K562 (cell line): ENCODE measurements at regions not wholly inside any gene's neighbourhood (a gene's known extent, or its start where the extent isn't known, plus 50 kb on each side); places are given as distances from the start of the nearest gene placed in this dataset.

Experiments used
- ATAC-seq: fragments of 200-7000 bp; cut with Tn5 transposase; 3 replicates; pipeline ENCODE4 v1.9.1; 2020; ENCODE audit warnings: moderate library complexity
- BruUV-seq: library from RNA; stranded (reverse); fragments of 400-500 nt; replicated peaks from 2 replicates; lab custom pipeline; 2021; lab: Mats Ljungman, UMichigan
- CTCF ChIA-PET: fragments of 300-600 bp; formaldehyde crosslinking; extraction: SDS; loops from one replicate; lab custom pipeline; 2021; ENCODE audit warnings: low intra/inter-chr PET ratio; lab: Yijun Ruan, JAX
- POLR2A ChIA-PET: fragments of 300-600, 350-650 bp; sonication (Branson Sonifier 250); formaldehyde crosslinking; extraction: SDS; loops from one replicate; lab custom pipeline; 2021; ENCODE audit warnings: antibody characterized with exemption, inconsistent platforms; lab: Yijun Ruan, JAX
- DNase-seq, 4 experiments: peaks; one replicate each; pipeline versions ENCODE4 v3.0.0 to v3.0.0-alpha.2; 2011 to 2018; ENCODE audit warnings: low spot score in 3 of 4, mixed read lengths in 3 of 4; ENCODE audit errors: extremely low read depth in 1 of 4
- FAIRE-seq: peaks from 2 replicates; lab custom pipeline; 2011; peaks lifted over from hg19 to GRCh38; lab: Jason Lieb, UNC
- H2AFZ ChIP-seq: 2 replicates; pipeline ENCODE4 v1.6.0; 2011; ENCODE audit warnings: low read depth, low read length, control low read depth, inconsistent platforms
- H3K27ac ChIP-seq: fragments of 200-600 bp; 3 replicates; pipeline ENCODE4 v1.8.0; 2011; ENCODE audit warnings: low read depth, mild to moderate bottlenecking, control low read depth, inconsistent platforms, low read length, moderate library complexity, mixed read lengths; ENCODE audit errors: extremely low read depth
- H3K27me3 ChIP-seq, 2 experiments: fragments of 300-600 bp in 1 of 2; 2 replicates in 1 of 2; 3 replicates in 1 of 2; pipeline versions ENCODE4 v1.6.0 to v1.8.0; 2011; ENCODE audit warnings: inconsistent platforms in 2 of 2, low read length in 2 of 2, mild to moderate bottlenecking in 1 of 2, mixed read lengths in 1 of 2, moderate library complexity in 1 of 2; ENCODE audit not compliant: control insufficient read depth in 2 of 2, insufficient read depth in 2 of 2
- H3K36me3 ChIP-seq: fragments of 300-600 bp; 3 replicates; pipeline ENCODE4 v1.8.0; 2011; ENCODE audit warnings: mild to moderate bottlenecking, low read length, inconsistent platforms; ENCODE audit not compliant: control insufficient read depth, insufficient read depth
- H3K4me1 ChIP-seq, 2 experiments: fragments of 200-600 bp in 1 of 2; replicated peaks in 1 of 2; 2 replicates in 1 of 2; 3 replicates in 1 of 2; pipeline versions ENCODE4 v1.5.1 to v1.8.0; 2011; ENCODE audit warnings: inconsistent platforms in 2 of 2, low read length in 2 of 2, mild to moderate bottlenecking in 1 of 2, mixed read lengths in 1 of 2, moderate library complexity in 1 of 2; ENCODE audit not compliant: control insufficient read depth in 2 of 2, insufficient read depth in 2 of 2
- H3K4me2 ChIP-seq: 2 replicates; pipeline ENCODE4 v1.6.1; 2011; ENCODE audit warnings: low read length, control low read depth, inconsistent platforms, mixed read lengths; ENCODE audit not compliant: insufficient read depth
- H3K4me3 ChIP-seq: fragments of 200-600 bp; sonication (generic), shearing (Covaris generic); 2 replicates; pipeline ENCODE4 v1.5.1; 2016; ENCODE audit warnings: control low read depth, inconsistent platforms
- H3K79me2 ChIP-seq: fragments of 200-600 bp; 3 replicates; pipeline ENCODE4 v1.8.0; 2011; ENCODE audit warnings: low read length, inconsistent platforms; ENCODE audit not compliant: control insufficient read depth, insufficient read depth
- H3K9ac ChIP-seq, 2 experiments: 2 replicates each; pipeline versions ENCODE4 v1.6.0 to v1.6.1; 2011; ENCODE audit warnings: low read depth in 2 of 2, low read length in 2 of 2, control low read depth in 1 of 2, inconsistent platforms in 1 of 2, mild to moderate bottlenecking in 1 of 2, mixed read lengths in 1 of 2; ENCODE audit not compliant: insufficient read depth in 1 of 2
- H3K9me1 ChIP-seq: one replicate; pipeline ENCODE4 v1.6.0; 2011; ENCODE audit warnings: inconsistent platforms, mild to moderate bottlenecking, low read length, moderate library complexity; ENCODE audit not compliant: control insufficient read depth, insufficient read depth
- H3K9me3 ChIP-seq: replicated peaks from 2 replicates; pipeline ENCODE4 v1.5.1; 2011; ENCODE audit warnings: low read depth, low read length, inconsistent platforms; ENCODE audit not compliant: control insufficient read depth, insufficient read depth
- H4K20me1 ChIP-seq: replicated peaks from 2 replicates; pipeline ENCODE4 v1.6.1; 2011; ENCODE audit warnings: low read length, inconsistent platforms, mixed read lengths; ENCODE audit not compliant: control insufficient read depth, insufficient read depth
- CEBPZ ChIP-seq: fragments of 150-350 bp; IDR thresholded peaks from 2 replicates; pipeline ENCODE4 v1.6.1; 2014; ENCODE audit warnings: low read depth, mild to moderate bottlenecking, low read length, borderline replicate concordance
- EZH2 ChIP-seq: IDR thresholded peaks from 2 replicates; pipeline ENCODE4 v1.6.1; 2012; ENCODE audit warnings: low read depth, mild to moderate bottlenecking, inconsistent platforms, low read length, borderline replicate concordance
- FOXJ3 ChIP-seq: sonication (generic); formaldehyde crosslinking; IDR thresholded peaks from 2 replicates; pipeline ENCODE4 v1.4.0; 2020; ENCODE audit warnings: mild to moderate bottlenecking, missing genetic modification reagents
- FOXM1 ChIP-seq, 2 experiments: fragments of 450-650 bp in 1 of 2; sonication (generic) in 1 of 2; formaldehyde crosslinking in 1 of 2; IDR thresholded peaks; 2 replicates each; pipeline versions ENCODE4 v1.6.1 to v1.9.0; 2017 to 2022; ENCODE audit warnings: low read depth in 2 of 2, mild to moderate bottlenecking in 2 of 2, missing genetic modification reagents in 1 of 2, moderate library complexity in 1 of 2
- HDAC6 ChIP-seq: IDR thresholded peaks from 2 replicates; pipeline ENCODE4 v1.6.1; 2012; ENCODE audit warnings: low read depth, mild to moderate bottlenecking, control low read depth, inconsistent platforms, low read length, moderate library complexity
- KLF10 ChIP-seq: fragments of 250-450 bp; sonication (Bioruptor Pico); IDR thresholded peaks from 2 replicates; pipeline ENCODE4 v1.6.1; 2021; ENCODE audit warnings: matching md5 sums
- NR4A1 ChIP-seq, 2 experiments: fragments of 250-450 bp in 1 of 2; fragments of 450-650 bp in 1 of 2; sonication (Bioruptor Pico) in 1 of 2; IDR thresholded peaks; 2 replicates each; pipeline versions ENCODE4 v1.4.0 to v1.6.1; 2016 to 2020; ENCODE audit warnings: mild to moderate bottlenecking in 2 of 2, missing compliant biosample characterization in 1 of 2, missing genetic modification characterization in 1 of 2, moderate library complexity in 1 of 2
- PRMT5 ChIP-seq: sonication (generic); formaldehyde crosslinking; IDR thresholded peaks from 2 replicates; pipeline ENCODE4 v1.5.0; 2020; ENCODE audit warnings: missing genetic modification reagents
- SP2 ChIP-seq: IDR thresholded peaks from 2 replicates; pipeline ENCODE4 v1.6.1; 2011; ENCODE audit warnings: mild to moderate bottlenecking, low read depth, low read length, moderate library complexity; ENCODE audit not compliant: poor library complexity, severe bottlenecking; ENCODE audit errors: extremely low read depth
- WHSC1 ChIP-seq: IDR thresholded peaks from one replicate; pipeline ENCODE4 v1.6.1; 2012; ENCODE audit warnings: low read length, control low read depth, inconsistent platforms
- ZNF347 ChIP-seq: fragments of 450-650 bp; formaldehyde crosslinking; IDR thresholded peaks from 2 replicates; pipeline ENCODE4 v1.4.0; 2020; ENCODE audit warnings: low read depth, mild to moderate bottlenecking, moderate library complexity
- WGBS: fragments of 100-300 bp; shearing (Covaris generic); methylation state at CpG from one replicate; pipeline ENCODE4 v1.1.6; 2016; ENCODE audit warnings: low coverage, mixed read lengths; ENCODE audit not compliant: insufficient coverage; ENCODE audit errors: missing lambda C conversion rate; 5-methylcytosine and 5-hydroxymethylcytosine counted together
- in situ Hi-C: fragments of 300-500 bp; cut with MboI; formaldehyde crosslinking; loops from 4 replicates; pipeline ENCODE4 v1.15.0; 2018; ENCODE audit warnings: inconsistent platforms, mixed read lengths
- intact Hi-C: fragments of 100-400 bp; cut with micrococcal nuclease; formaldehyde crosslinking; loops from 2 replicates; pipeline ENCODE4 v1.14.2; 2022

GRCh38 chr9:87097238-87097637, 149.9 kb upstream of the GAS1 start:
- Histone ChIP-seq H3K27me3 (peaks cover 0 to 6% of the 10 kb centered on the region in 2 experiments; a peak in 1 of 5 replicates), H3K9me3 (no peaks in the 10 kb centered on the region), H3K27ac (no peak overlapping the region), H3K4me3 (no peak overlapping the region), H3K4me2 (no peak overlapping the region), H3K9me1 (no peaks in the 10 kb centered on the region), H3K9ac (no peak overlapping the region), H3K79me2 (no peaks in the 10 kb centered on the region), H3K36me3 (no peaks in the 10 kb centered on the region), H2AFZ (no peak overlapping the region), H3K4me1 (no peaks in the 10 kb centered on the region), H4K20me1 (no peaks in the 10 kb centered on the region)
- in situ Hi-C loops, result no loop called here
- ChIA-PET CTCF (no interaction called here), POLR2A (no interaction called here)
- DNase-seq (no peak), FAIRE-seq (no peak), ATAC-seq (no peak)
- intact Hi-C loops, result no loop called here
- TF ChIP-seq HDAC6 (no peak), ZNF347 (no peak), PRMT5 (no peak), FOXM1 (IDR thresholded peaks at IDR 0.05; ENCODE audit: low read depth) (no peak), FOXM1 (CRISPR knock-in tag; IDR thresholded peaks at IDR 0.05; ENCODE audit: low read depth) (no peak), EZH2 (no peak), NR4A1 (CRISPR knock-in tag; IDR thresholded peaks at IDR 0.05) (no peak), NR4A1 (tag; IDR thresholded peaks at IDR 0.05) (no peak), KLF10 (CRISPR knock-in tag) (no peak), WHSC1 (no peak), FOXJ3 (CRISPR knock-in tag) (no peak), SP2 (no peak), CEBPZ (no peak)
- BruUV-seq, result no TSS peak
- WGBS, result 0% methylated on average over 3 of the region's 3 CpGs
